Activated T-cell treated with anti-CD3 and anti-CD28 coated beads, Interleukin-2, amount 50 U/mL, for 1 hour (primary cell): ENCODE measurements at regions not wholly inside any gene's neighbourhood (a gene's known extent, or its start where the extent isn't known, plus 50 kb on each side); places are given as distances from the start of the nearest gene placed in this dataset.

Experiments
- DNase-seq: peaks from one replicate; pipeline ENCODE4 v3.0.0-alpha.2; 2020

DNA sequence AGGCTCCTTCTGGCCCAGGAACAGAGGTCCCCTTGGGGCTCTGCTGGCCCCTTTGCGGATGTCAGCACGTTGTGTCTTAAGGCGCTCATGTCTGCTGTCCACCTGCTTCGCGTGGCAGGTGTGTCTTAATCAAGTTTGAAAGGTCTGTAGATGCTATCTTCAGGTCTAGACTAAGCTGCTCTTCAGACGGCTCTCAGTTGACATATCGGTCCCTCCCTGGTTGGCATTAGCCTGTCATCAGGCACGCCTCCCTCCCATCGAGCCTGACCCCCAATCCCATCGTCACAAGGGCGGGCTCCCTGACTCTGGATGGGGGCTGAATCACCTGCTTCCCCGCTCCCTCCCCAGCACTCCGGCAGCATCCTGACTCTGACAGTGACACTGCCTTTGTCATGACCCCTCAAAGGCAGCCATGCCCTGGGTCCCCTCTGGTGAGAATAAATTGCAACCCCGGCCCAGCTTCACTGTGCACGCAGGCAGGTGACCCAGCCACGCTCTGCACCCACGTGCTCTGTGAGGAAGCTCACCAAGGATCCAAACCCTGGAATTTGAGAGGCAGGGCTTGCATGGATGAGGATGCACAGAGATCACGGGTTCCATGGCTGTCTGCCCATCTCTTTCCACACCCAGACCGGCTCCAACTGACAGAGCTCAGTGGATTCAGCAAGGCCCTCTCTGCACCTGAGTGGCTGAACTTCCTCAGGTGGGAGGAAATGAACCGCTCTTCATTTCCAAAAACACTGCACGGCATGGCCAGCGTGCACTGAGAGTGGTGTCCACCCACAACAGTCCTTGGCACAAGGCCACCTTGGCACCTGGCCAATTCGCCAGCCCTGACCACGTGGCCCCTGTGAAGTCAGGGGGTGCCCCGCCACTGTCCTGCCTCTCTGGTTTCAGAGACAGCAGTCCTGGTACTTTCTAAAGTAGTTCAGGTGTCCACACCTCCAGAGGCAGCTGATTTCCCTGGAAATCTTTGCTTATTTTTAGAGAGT lies 110.2 kb upstream of the GPC1 start:
- no peak for DNase-seq

- DNase-seq, result no peak
These were observed 109.2 kb upstream of the GPC1 start for GRCh38 chr2:240326246-240326645.

DNA sequence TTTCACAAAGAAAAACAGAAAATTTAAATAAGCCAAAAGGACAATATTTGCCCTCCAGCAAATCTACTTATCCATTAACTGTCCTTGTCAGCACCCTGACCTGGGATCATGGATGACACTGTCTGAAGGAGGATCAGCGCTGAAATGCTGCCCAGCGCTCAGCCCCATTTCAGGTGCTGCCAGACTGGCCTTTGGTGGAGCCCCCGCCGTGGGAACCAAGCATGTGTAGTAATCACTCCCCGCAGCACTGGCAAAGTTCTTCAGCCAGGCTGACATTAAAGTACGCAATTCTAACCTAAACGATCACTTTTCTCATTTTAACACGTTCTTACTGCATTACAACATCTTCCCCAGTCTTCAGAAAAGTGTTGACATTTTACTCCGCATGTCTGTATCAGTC lies 108.6 kb upstream of the GPC1 start:
- DNase-seq, result no peak

- no peak for DNase-seq
These were observed 107.9 kb upstream of the GPC1 start for GRCh38 chr2:240327566-240327965.

- DNase-seq, result no peak
These were observed 106.9 kb upstream of the GPC1 start for GRCh38 chr2:240328526-240328925.

DNA sequence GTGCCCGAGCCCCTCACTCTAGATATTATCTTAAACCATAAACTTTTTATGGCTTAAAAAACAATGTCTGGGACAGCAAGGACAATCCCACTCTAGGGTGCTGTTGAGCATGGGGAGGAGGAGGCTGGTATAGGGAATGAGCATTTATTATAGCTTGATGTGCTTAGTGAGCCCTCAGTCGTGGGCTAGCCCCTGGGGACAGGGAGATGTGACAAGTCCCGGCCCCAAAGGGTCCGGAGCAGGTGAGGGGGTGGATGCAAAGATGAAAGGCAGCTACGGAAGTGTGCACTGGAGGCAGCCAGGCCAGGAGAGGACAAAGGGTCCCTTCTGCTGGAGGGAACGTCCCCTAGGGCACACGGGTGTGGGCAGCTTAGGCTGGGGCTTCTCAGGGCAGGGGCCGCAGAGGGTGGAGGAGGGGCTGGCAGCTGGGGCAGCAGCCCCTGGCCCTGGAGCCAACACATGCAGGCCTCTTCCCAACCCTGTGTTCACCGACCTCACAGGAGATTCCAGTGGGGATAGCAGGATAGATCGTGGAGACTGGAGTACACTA lies 106.3 kb upstream of the GPC1 start:
- no peak for DNase-seq

DNA sequence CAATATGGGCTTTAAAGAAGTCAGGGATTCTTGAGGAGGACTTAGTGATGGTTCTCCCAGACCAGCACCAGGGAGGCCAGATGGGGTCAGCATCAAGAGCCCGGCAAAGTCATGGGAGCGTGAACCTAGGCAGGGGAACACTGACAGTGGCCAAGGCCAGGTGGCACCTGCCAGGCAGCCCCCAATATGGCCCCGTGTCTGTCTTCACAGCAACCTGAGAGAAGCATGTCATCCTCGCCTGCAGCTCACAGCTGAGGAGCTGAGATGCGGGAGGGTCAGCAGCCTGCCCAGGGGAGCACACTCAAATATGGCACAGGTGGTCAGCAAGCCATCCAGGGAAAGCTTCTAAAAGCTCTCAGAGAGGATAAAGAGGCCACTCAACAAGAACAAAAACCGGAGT lies 105.7 kb upstream of the GPC1 start:
- DNase-seq, result no peak

DNA sequence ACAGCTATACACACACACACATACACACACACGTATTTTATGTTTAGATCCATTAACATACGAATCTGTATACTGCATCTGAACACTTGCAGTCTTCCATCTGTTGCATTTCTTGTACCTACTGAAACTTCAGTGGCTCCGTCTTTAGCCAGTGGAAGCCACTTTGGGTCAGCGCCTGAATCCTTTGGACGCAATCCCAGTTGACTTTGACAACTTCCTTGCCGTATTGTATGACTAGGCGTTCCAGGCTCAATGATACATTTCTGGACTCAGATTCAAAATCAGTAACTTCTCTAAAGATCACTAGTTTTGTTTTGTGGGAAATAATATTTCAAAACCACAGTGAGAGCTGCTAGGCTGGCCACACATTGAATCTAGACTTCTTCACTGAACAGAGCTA lies 101.5 kb upstream of the GPC1 start:
- no peak for DNase-seq

GRCh38 chr2:240335061-240335460 lies 100.4 kb upstream of the GPC1 start:
- no peak for DNase-seq

- DNase-seq, result no peak
These were observed 98.5 kb upstream of the GPC1 start for GRCh38 chr2:240336820-240337427.

DNA sequence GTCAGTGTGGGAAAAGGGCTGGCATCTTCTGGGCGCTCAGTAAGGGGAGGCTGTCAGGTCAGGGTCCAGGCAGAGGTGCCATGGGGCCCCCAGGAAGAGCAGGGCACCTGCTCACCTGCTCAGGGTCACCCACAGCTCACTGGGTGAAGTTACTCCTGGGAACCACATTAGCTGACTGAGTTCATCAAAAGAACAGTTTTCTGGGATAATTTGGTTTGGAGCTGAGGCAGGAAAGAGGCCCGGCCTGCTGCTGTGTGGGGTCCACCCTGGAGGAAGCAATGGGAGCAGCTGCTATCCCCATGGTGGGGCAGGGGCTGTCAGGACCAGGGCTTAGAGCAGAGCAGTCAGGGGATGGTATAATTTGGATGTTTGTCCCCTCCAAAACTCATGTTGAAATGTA lies 97.2 kb upstream of the GPC1 start:
- no peak for DNase-seq

DNA sequence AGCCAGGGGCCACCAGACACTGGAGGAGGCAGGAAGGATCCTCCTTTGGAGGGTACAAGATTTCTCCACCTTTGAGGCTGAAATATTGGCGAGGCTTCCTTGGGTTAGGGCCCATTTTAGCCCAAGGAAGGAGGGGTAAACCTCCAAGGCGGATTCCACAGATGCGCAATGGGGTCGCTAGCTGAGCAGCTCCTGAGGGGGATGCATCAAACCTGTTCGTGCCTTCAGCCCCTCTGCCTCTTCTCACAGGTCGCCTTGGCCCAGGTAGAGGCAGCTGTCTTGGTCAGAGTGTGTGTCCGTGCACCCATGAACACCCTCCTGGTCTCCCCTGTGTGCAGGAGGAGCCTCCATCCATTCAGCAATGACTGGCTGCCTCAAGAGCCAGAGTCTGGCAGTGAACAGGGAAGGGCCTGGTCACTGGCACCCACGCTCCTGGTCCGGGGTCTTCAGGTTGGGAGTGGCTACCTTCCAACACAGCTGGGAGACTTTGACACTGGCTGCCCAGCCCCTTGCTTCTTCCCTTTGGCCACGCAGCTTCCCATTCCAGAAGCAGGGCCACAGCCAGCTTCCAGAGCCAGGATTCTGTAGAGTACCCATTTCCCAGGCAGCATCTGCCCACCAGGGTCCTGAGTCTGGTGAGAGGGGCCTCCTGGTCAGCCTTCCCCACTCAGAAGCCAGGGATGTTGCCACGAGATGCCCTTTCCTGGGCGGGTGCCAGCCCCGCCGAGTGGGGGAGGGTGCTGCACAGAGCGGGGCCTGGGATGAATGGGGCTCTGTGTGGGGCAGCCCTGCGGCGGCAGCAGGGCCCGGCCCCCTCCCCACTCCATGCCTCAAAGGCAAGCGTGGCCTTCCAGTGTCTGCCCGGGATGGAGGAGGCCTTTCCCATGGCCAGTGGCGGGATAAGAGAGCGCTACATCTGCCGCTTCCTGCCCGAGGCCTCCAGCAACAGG lies 95.8 kb upstream of the GPC1 start:
- no peak for DNase-seq

- no peak for DNase-seq
These were observed 95.1 kb upstream of the GPC1 start for GRCh38 chr2:240340361-240340761.

GRCh38 chr2:240341064-240341463 lies 94.4 kb upstream of the GPC1 start:
- no peak for DNase-seq

DNA sequence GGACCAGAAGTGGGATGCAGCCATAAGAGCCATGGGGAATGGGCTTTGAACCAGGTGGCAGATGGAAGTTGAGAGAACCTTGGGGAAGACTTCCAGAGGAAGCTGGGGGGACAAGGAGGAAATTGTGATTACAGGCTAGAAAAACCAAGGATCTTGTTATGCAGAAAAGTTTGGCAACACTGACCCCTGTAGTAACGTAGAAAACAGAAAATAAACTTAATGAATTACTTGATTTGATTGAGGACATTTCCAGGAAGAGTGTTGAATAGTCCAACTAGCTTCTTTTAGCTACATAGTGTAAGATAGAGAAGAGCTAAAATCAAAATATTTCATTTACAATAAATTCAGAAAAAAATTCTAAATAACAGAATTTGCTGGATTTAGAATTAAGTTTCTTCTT lies 91.9 kb upstream of the GPC1 start:
- no peak for DNase-seq

- DNase-seq, result no peak
These were observed 90.6 kb upstream of the GPC1 start for GRCh38 chr2:240344904-240345303.

DNA sequence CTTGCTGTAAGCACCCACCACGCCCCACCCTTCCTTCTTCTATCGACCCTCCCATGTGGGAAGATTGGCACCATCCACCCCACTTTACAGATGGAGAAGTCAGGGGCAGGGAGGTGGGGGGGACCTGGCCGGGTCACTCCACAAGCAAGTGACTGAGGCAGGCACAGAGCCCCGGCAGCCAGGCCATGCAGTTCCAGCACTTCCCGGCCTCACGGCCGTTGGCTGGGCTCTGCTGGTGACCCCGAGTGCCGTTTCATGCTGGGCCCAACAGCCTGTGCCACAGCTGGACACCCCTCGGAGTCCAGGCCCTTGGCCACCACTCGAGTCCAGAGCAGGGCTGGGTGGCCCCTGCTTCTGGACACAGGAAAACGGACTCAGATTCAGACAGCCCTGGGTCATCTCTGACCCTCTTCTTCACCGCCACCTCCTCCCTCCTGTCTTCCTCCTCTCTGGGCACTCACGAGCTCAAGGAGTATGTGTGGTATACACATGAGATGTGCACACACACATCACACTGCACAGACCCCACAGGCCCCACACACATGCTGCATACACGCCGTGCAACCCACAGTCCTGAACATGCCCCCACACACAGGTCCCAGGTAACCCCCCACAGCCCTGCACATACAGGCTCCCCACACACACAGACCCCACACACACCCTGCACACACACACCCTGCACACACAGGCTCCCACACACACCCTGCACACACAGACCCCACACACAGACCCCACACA lies 89.3 kb upstream of the GPC1 start:
- no peak for DNase-seq

- no peak for DNase-seq
These were observed 88.6 kb upstream of the GPC1 start for GRCh38 chr2:240346753-240347372.

DNA sequence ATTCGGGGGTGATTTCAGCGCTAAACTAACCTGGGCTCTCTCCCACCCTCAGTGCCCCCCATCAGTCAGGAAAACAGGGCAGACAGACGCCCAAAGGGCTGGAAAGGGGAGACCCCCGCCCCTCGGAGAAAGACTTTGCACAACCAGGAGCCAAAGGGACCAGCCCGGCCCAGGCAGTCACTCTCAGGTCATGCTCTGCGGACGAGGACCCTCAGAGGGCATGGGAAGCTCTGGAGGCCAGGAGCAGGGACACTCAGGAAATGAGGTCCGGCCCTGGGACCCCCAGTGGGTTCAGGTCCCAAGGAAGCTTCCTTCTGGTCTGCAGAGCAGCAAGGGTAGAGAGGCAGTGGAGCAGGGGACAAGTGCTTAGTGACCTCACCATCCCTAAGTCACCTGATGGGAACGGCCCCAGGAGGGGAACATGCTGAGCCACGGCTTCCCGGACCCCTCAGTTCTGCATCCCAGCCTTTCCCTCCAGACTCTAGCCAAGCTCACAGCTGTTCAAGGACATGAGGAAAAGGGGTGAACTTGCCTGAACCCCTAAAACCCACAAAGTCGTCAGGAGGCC lies 88.0 kb upstream of the GPC1 start:
- no peak for DNase-seq

DNA sequence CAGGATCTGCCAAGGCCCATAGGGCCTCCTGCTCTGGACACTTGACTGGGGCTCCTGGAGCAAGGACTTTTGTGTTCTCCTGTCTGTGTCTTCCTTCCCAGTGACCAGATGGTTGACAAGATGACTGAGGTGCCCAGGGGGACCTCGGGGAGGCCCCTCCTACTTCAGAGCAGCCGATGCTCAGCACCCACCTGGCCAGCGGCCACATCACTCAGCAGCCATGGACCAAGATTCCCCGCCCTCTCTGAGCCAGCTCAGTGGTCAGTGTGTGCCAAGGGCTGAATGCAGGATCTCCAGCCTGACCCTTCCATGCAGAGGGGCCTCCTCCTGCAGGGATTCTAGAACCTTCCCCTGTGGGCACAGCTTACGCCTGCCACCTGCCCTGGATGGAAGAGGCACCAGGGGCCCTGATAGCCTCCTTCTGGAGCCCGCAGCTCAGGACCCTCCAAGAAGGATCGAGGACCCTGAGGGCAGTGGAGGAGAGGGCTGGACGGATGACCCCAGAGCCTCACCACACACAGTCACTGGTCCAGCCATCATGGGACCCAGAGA lies 87.4 kb upstream of the GPC1 start:
- no peak for DNase-seq

- DNase-seq, result no peak
These were observed 86.9 kb upstream of the GPC1 start for GRCh38 chr2:240348522-240348921.
